ENCODE measurements at regions not wholly inside any gene's neighbourhood (a gene's known extent, or its start where the extent isn't known, plus 50 kb on each side); places are given as distances from the start of the nearest gene placed in this dataset.

GRCh38 chr6:130694606-130695005 lies 132.6 kb upstream of the SMLR1 start:
- TF ChIP-seq EZH2 (IDR thresholded peaks at IDR 0.05; ENCODE audit: borderline replicate concordance, low read length), result no peak
- no peak for TF ChIP-seq CTCF (conservative IDR thresholded peaks at IDR 0.05 in 1 of 2, IDR thresholded peaks at IDR 0.05 in 1 of 2; ENCODE audit: extremely low read depth in 1 of 2, insufficient read depth in 1 of 2, low read depth in 1 of 2, low read length in 2 of 2)

All from mammary epithelial cell (primary cell).